CD14-positive monocyte (primary cell): ENCODE measurements at regions not wholly inside any gene's neighbourhood (a gene's known extent, or its start where the extent isn't known, plus 50 kb on each side); places are given as distances from the start of the nearest gene placed in this dataset.

Experiments used
- DNase-seq, 3 donors: peaks; one replicate each; pipeline ENCODE4 v3.0.0-alpha.2; 2011 to 2022
- H2AFZ ChIP-seq: 2 replicates; pipeline ENCODE4 v1.6.0; 2012; ENCODE audit warnings: mild to moderate bottlenecking, low read depth, low read length, inconsistent platforms; ENCODE audit not compliant: insufficient read depth, poor library complexity, severe bottlenecking
- H3K27ac ChIP-seq, 2 donors: 1 replicate in 1 of 2; 2 replicates in 1 of 2; pipeline ENCODE4 v1.5.1; 2012 to 2013; ENCODE audit warnings: low read length in 2 of 2, control low read depth in 1 of 2, inconsistent platforms in 1 of 2, low read depth in 1 of 2, mild to moderate bottlenecking in 1 of 2
- H3K27me3 ChIP-seq, 2 donors: one replicate each; pipeline versions ENCODE4 v1.6.0 to v1.6.1; 2011 to 2013; ENCODE audit warnings: low read length in 2 of 2; ENCODE audit not compliant: control insufficient read depth in 2 of 2, insufficient read depth in 2 of 2
- H3K36me3 ChIP-seq, 2 donors: replicated peaks in 1 of 2; 1 replicate in 1 of 2; 2 replicates in 1 of 2; pipeline versions ENCODE4 v1.5.1 to v1.6.1; 2012 to 2013; ENCODE audit warnings: low read length in 2 of 2, control low read depth in 1 of 2, inconsistent platforms in 1 of 2, mild to moderate bottlenecking in 1 of 2; ENCODE audit not compliant: insufficient read depth in 2 of 2, control insufficient read depth in 1 of 2
- H3K4me1 ChIP-seq, 2 donors: 1 replicate in 1 of 2; 2 replicates in 1 of 2; pipeline versions ENCODE4 v1.5.1 to v1.6.1; 2012 to 2013; ENCODE audit warnings: low read length in 2 of 2, control low read depth in 1 of 2, inconsistent platforms in 1 of 2, mild to moderate bottlenecking in 1 of 2, moderate library complexity in 1 of 2; ENCODE audit not compliant: insufficient read depth in 2 of 2, control insufficient read depth in 1 of 2
- H3K4me2 ChIP-seq: replicated peaks from 2 replicates; pipeline ENCODE3; 2012; ENCODE audit warnings: low read length, moderate library complexity, mild to moderate bottlenecking; ENCODE audit not compliant: poor library complexity, severe bottlenecking; ENCODE audit errors: extremely low read depth
- H3K4me3 ChIP-seq, 3 experiments: fragments of 200-600 bp in 1 of 3; sonication (generic) in 1 of 3; replicated peaks in 1 of 3; 1 replicate in 2 of 3; 2 replicates in 1 of 3; pipeline ENCODE4 v1.5.1; 2011 to 2013; ENCODE audit warnings: low read length in 3 of 3, mild to moderate bottlenecking in 3 of 3, control low read depth in 2 of 3, low read depth in 2 of 3, inconsistent platforms in 1 of 3, moderate library complexity in 1 of 3
- H3K79me2 ChIP-seq: 2 replicates; pipeline ENCODE4 v1.6.0; 2012; ENCODE audit warnings: mild to moderate bottlenecking, control low read depth, inconsistent platforms, low read length, moderate library complexity; ENCODE audit not compliant: insufficient read depth
- H3K9ac ChIP-seq: 2 replicates; pipeline ENCODE4 v1.6.0; 2017; ENCODE audit warnings: low read length, mild to moderate bottlenecking; ENCODE audit not compliant: insufficient read depth, poor library complexity, severe bottlenecking
- H3K9me3 ChIP-seq, 2 donors: replicated peaks in 1 of 2; 1 replicate in 1 of 2; 2 replicates in 1 of 2; pipeline versions ENCODE4 v1.5.1 to v1.6.1; 2012 to 2013; ENCODE audit warnings: low read length in 2 of 2, control low read depth in 1 of 2; ENCODE audit not compliant: control insufficient read depth in 1 of 2, insufficient read depth in 1 of 2
- H4K20me1 ChIP-seq: 2 replicates; pipeline ENCODE4 v1.6.0; 2012; ENCODE audit warnings: mild to moderate bottlenecking, low read length, control low read depth, moderate library complexity; ENCODE audit not compliant: insufficient read depth
- H3K27ac Mint-ChIP-seq, 7 donors: one replicate each; pipeline ENCODE4 v1.8.0; 2020; ENCODE audit warnings: mild to moderate bottlenecking in 7 of 7, mixed read lengths in 7 of 7, moderate library complexity in 6 of 7, inconsistent platforms in 2 of 7
- H3K27me3 Mint-ChIP-seq, 3 donors: one replicate each; pipeline ENCODE4 v1.8.0; 2021 to 2022; ENCODE audit warnings: low read depth in 3 of 3, mild to moderate bottlenecking in 3 of 3, mixed read lengths in 3 of 3, moderate library complexity in 3 of 3, inconsistent platforms in 1 of 3
- H3K36me3 Mint-ChIP-seq, 2 donors: one replicate each; pipeline ENCODE4 v1.8.0; 2020; ENCODE audit warnings: mixed read lengths in 2 of 2, inconsistent platforms in 1 of 2, mild to moderate bottlenecking in 1 of 2
- H3K4me1 Mint-ChIP-seq: one replicate; pipeline ENCODE4 v1.8.0; 2020; ENCODE audit warnings: mild to moderate bottlenecking, mixed read lengths
- H3K4me3 Mint-ChIP-seq, 2 donors: one replicate each; pipeline ENCODE4 v1.8.0; 2020; ENCODE audit warnings: mild to moderate bottlenecking in 2 of 2, mixed read lengths in 2 of 2, moderate library complexity in 1 of 2
- H3K9me3 Mint-ChIP-seq, 7 donors: one replicate each; pipeline ENCODE4 v1.8.0; 2020 to 2022; ENCODE audit warnings: mixed read lengths in 7 of 7, mild to moderate bottlenecking in 6 of 7, moderate library complexity in 6 of 7, inconsistent platforms in 2 of 7
- WGBS: methylation state at CpG from one replicate; pipeline ENCODE4 v1.1.5; 2013; ENCODE audit warnings: missing lambda C conversion rate; ENCODE audit not compliant: insufficient coverage; 5-methylcytosine and 5-hydroxymethylcytosine counted together
- intact Hi-C, 2 donors: fragments of 100-400 bp; cut with micrococcal nuclease; formaldehyde crosslinking; loops; one replicate each; pipeline versions ENCODE4 v1.15.0 to v1.15.1; 2023
- TF ChIP-seq, protein P1 (sequence below): fragments of 200-600 bp; IDR thresholded peaks from one replicate; pipeline ENCODE4 v1.8.0; 2022; ENCODE audit warnings: antibody characterized with exemption, mild to moderate bottlenecking

GRCh38 chr17:63292421-63292820 is 153.7 kb downstream of the CYB561 start:
- Histone ChIP-seq H2AFZ (no peak overlapping the region), H3K4me2 (no peak overlapping the region), H3K9ac (no peak overlapping the region), H3K27me3 (no peaks in the 10 kb centered on the region), H3K9me3 (peaks cover 4 to 9% of the 10 kb centered on the region in 2 donors), H3K79me2 (no peaks in the 10 kb centered on the region), H3K4me1 (no peaks in the 10 kb centered on the region), H4K20me1 (no peaks in the 10 kb centered on the region), H3K4me3 (no peak overlapping the region), H3K36me3 (no peaks in the 10 kb centered on the region), H3K27ac (no peak overlapping the region)
- H3K9me3 Mint-ChIP-seq: peaks cover 11 to 26% (median 18%) of the 10 kb centered on the region in 7 donors
- no peaks in the 10 kb centered on the region for H3K27me3 Mint-ChIP-seq
- TF ChIP-seq, protein P1, sequence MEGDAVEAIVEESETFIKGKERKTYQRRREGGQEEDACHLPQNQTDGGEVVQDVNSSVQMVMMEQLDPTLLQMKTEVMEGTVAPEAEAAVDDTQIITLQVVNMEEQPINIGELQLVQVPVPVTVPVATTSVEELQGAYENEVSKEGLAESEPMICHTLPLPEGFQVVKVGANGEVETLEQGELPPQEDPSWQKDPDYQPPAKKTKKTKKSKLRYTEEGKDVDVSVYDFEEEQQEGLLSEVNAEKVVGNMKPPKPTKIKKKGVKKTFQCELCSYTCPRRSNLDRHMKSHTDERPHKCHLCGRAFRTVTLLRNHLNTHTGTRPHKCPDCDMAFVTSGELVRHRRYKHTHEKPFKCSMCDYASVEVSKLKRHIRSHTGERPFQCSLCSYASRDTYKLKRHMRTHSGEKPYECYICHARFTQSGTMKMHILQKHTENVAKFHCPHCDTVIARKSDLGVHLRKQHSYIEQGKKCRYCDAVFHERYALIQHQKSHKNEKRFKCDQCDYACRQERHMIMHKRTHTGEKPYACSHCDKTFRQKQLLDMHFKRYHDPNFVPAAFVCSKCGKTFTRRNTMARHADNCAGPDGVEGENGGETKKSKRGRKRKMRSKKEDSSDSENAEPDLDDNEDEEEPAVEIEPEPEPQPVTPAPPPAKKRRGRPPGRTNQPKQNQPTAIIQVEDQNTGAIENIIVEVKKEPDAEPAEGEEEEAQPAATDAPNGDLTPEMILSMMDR: no peak
- intact Hi-C loops: loop anchor here in 1 of 2 donors (5.0 kb wide), 1 partner anchor 50 kb away; no protein-coding TSS in a partner anchor
- DNase-seq: no peak
- H3K36me3 Mint-ChIP-seq: peaks cover 5% of the 10 kb centered on the region in 2 donors
- H3K27ac Mint-ChIP-seq: no peak overlapping the region
- H3K4me1 Mint-ChIP-seq: no peaks in the 10 kb centered on the region
- H3K4me3 Mint-ChIP-seq: no peak overlapping the region

- peak in 1 of 3 donors; percentile 17 for DNase-seq
- H2AFZ ChIP-seq: no peak overlapping the region
- no peak overlapping the region for H3K27ac ChIP-seq
- no peak overlapping the region for H3K4me3 ChIP-seq
- Mint-ChIP-seq H3K4me1 (no peaks in the 10 kb centered on the region), H3K27ac (no peak overlapping the region), H3K36me3 (peaks cover 5% of the 10 kb centered on the region in 2 donors), H3K9me3 (peaks cover 4 to 21% (median 14%) of the 10 kb centered on the region in 7 donors), H3K27me3 (no peaks in the 10 kb centered on the region), H3K4me3 (no peak overlapping the region)
- H3K79me2 ChIP-seq: no peaks in the 10 kb centered on the region
- H3K9me3 ChIP-seq: peaks cover 4 to 9% of the 10 kb centered on the region in 2 donors
- TF ChIP-seq, protein P1: no peak
- no peak overlapping the region for H3K9ac ChIP-seq
- no peak overlapping the region for H3K4me2 ChIP-seq
- intact Hi-C loops: loop anchor here in 1 of 2 donors (5.0 kb wide), 1 partner anchor 49 kb away; no protein-coding TSS in a partner anchor
- H3K36me3 ChIP-seq: no peaks in the 10 kb centered on the region
- no peaks in the 10 kb centered on the region for H3K4me1 ChIP-seq
- no CpG with 5 or more reads among the region's 4 CpGs for WGBS
- H4K20me1 ChIP-seq: no peaks in the 10 kb centered on the region
- no peaks in the 10 kb centered on the region for H3K27me3 ChIP-seq
These were observed 152.6 kb downstream of the CYB561 start for GRCh38 chr17:63293323-63294075.
